Activated T-cell treated with anti-CD3 and anti-CD28 coated beads, Interleukin-2, amount 50 U/mL, for 4 hours (primary cell): ENCODE measurements at regions not wholly inside any gene's neighbourhood (a gene's known extent, or its start where the extent isn't known, plus 50 kb on each side); places are given as distances from the start of the nearest gene placed in this dataset.

Source experiments
- ATAC-seq, 2 donors: fragments of 200-7000 bp; cut with Tn5 transposase; one replicate each; pipeline ENCODE4 v1.10.0; 2021
- DNase-seq: peaks from one replicate; pipeline ENCODE4 v3.0.0-alpha.2; 2020
- H3K27me3 Mint-ChIP-seq: one replicate; pipeline ENCODE4 v1.8.0; 2021; ENCODE audit warnings: low read depth, mixed read lengths
- H3K36me3 Mint-ChIP-seq: one replicate; pipeline ENCODE4 v1.8.0; 2022; ENCODE audit warnings: mixed read lengths; ENCODE audit not compliant: insufficient read depth
- H3K4me1 Mint-ChIP-seq: one replicate; pipeline ENCODE4 v1.8.0; 2021; ENCODE audit warnings: low read depth, mixed read lengths
- H3K4me3 Mint-ChIP-seq: one replicate; pipeline ENCODE4 v1.8.0; 2021; ENCODE audit warnings: mild to moderate bottlenecking, moderate library complexity, mixed read lengths
- H3K9me3 Mint-ChIP-seq: one replicate; pipeline ENCODE4 v1.8.0; 2021; ENCODE audit warnings: mixed read lengths

DNA sequence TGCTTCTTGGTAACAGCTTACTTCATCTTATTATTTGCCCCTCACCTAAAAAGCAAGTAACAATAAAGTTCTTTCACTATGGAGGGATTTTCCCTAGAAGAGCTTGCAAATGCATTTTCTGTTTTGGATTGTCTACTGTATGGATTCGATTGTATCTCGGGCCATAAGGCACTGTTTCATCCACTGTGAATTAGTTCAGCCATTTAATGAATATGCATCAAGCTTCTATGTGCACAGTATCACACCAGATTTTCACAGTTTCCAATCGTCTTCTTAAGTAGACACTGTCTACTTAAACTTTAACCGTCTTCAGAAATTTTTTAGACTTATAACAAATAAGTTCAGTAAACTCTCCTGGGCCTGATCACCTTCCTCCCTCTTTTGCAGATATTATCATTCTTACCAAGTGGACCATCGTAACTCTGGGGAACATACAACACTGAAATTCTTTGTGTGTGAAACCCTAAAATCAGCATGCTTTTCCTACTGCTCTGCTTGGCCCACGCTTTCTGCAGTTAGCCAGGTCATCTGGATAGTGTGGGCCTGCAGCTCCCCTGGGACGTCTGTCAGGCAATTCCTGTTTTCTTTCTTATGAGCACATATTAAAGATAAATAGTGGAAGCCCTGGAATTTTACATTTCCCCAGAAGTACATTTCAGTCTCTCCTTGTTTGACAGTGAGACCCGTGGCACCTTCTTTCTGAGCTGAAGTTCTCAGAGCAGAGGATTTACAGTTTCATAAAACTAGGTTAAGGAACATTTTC, 136.5 kb upstream of the PDE10A start:
- Mint-ChIP-seq H3K4me3 (no peak overlapping the region), H3K9me3 (no peaks in the 10 kb centered on the region), H3K36me3 (no peaks in the 10 kb centered on the region), H3K4me1 (peaks cover 3% of the 10 kb centered on the region), H3K27me3 (peaks cover 20% of the 10 kb centered on the region)
- ATAC-seq = no peak
- DNase-seq = no peak

DNA sequence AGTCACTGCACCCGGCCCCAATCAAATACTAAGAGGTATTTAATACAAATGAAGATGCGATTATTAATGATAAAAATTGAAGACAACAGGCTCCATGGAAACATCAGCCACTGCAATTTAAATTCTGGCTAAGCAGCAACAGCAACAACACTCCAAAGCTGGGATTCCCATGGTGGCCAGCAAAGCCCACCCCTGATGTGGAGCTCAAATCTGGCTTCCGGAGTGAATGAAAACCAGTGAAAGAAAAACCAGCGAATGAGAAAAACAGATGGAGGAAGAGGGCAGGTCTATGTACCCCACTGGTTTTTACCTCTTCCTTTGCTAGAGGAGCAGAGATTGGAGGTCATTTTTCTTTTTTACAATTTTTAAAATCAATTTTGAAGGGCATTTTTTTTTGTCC, 135.9 kb upstream of the PDE10A start:
- H3K27me3 Mint-ChIP-seq = peaks cover 15% of the 10 kb centered on the region
- H3K9me3 Mint-ChIP-seq = no peaks in the 10 kb centered on the region
- no peak overlapping the region for H3K4me3 Mint-ChIP-seq
- H3K4me1 Mint-ChIP-seq = no peaks in the 10 kb centered on the region
- H3K36me3 Mint-ChIP-seq = no peaks in the 10 kb centered on the region
- no peak for ATAC-seq
- no peak for DNase-seq

- ATAC-seq (no peak), DNase-seq (no peak)
- no peaks in the 10 kb centered on the region for H3K9me3 Mint-ChIP-seq
- H3K4me1 Mint-ChIP-seq = no peaks in the 10 kb centered on the region
- peaks cover 3% of the 10 kb centered on the region for H3K27me3 Mint-ChIP-seq
- H3K4me3 Mint-ChIP-seq = no peak overlapping the region
- H3K36me3 Mint-ChIP-seq = no peaks in the 10 kb centered on the region
Measured at GRCh38 chr6:165794179-165794601, 131.1 kb upstream of the PDE10A start.

- Mint-ChIP-seq H3K4me3 (no peak overlapping the region), H3K9me3 (no peaks in the 10 kb centered on the region), H3K4me1 (no peaks in the 10 kb centered on the region), H3K27me3 (peaks cover 3% of the 10 kb centered on the region), H3K36me3 (no peaks in the 10 kb centered on the region)
- DNase-seq = no peak
- no peak for ATAC-seq
Measured at GRCh38 chr6:165793287-165793825, 130.3 kb upstream of the PDE10A start.

DNA sequence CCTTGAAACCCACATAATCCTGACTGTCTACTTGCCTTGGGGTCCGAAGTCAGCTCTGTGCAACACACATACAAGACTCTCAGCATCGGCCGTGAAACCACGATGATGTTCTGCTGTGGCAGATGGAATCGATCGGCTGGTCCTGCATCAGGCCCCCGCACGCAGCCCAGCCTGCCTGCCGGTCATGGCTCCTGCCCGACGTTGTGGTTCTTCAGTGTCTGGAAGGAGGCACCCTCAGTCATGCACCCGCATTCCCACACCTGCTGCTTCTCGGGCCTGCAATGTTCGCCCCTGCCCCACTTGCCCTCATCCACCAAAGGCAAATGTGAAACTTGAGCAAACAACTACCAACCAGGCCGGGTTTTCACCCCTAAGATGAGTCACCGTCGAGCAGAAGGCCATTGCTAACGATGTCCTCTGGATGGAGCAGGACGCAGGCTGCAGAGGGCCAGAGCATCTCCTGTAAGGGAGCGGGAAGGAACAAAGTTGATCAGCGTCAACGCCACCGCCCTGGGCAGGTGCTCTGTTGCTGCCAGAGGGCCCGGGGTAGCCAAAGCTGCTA, 128.9 kb upstream of the PDE10A start:
- DNase-seq (no peak), ATAC-seq (no peak)
- no peaks in the 10 kb centered on the region for H3K9me3 Mint-ChIP-seq
- H3K4me3 Mint-ChIP-seq = no peak overlapping the region
- H3K4me1 Mint-ChIP-seq = no peaks in the 10 kb centered on the region
- H3K27me3 Mint-ChIP-seq = no peaks in the 10 kb centered on the region
- H3K36me3 Mint-ChIP-seq = no peaks in the 10 kb centered on the region

DNA sequence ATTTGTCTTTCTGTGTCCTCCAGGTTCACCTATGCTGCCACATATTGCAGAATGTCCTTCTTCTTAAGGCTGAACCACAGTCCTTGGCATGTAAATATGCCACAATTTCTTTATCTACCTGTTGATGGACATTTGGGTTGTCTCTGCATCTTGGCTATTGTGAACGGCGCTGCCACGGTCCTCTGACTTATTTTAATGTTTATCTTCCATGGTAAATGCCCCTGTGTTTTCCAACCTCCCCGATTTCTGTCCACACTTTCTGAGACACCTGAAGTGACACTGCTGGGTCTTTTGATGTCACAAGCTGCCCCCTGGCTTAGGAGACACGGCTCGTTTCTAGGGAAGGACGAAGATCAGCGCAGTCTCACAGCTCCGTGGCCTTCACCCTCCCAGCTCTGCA, 128.3 kb upstream of the PDE10A start:
- Mint-ChIP-seq H3K36me3 (no peaks in the 10 kb centered on the region), H3K4me3 (no peak overlapping the region), H3K4me1 (no peaks in the 10 kb centered on the region), H3K27me3 (no peaks in the 10 kb centered on the region), H3K9me3 (no peaks in the 10 kb centered on the region)
- ATAC-seq = no peak
- no peak for DNase-seq

- Mint-ChIP-seq H3K4me1 (no peaks in the 10 kb centered on the region), H3K36me3 (no peaks in the 10 kb centered on the region), H3K4me3 (no peak overlapping the region), H3K27me3 (peaks cover 18% of the 10 kb centered on the region), H3K9me3 (no peaks in the 10 kb centered on the region)
- ATAC-seq = no peak
- no peak for DNase-seq
Measured at GRCh38 chr6:165782812-165783211, 119.8 kb upstream of the PDE10A start.

DNA sequence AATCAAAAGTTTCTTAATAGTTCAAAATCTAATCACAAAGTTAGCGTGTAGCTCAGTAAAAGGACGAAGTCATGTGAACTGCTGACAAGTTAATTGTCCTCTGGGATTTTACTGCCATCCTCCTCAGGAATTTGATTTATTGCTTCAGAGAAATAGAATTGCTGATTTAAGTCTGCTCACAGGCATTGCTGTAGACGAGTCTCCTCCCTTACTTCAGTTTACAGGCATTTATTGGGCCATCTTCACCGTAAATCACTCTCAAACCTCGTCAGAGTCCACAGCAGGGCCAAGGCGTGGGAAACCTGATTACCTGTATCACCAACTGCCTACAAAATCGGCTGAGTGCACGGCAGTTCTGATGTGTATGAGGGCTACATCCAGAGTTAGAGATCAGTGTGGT, 119.1 kb upstream of the PDE10A start:
- DNase-seq (no peak), ATAC-seq (no peak)
- Mint-ChIP-seq H3K9me3 (no peaks in the 10 kb centered on the region), H3K36me3 (no peaks in the 10 kb centered on the region), H3K27me3 (peaks cover 23% of the 10 kb centered on the region), H3K4me3 (no peak overlapping the region), H3K4me1 (no peaks in the 10 kb centered on the region)

- Mint-ChIP-seq H3K27me3 (peaks cover 30% of the 10 kb centered on the region), H3K4me1 (peaks cover 2% of the 10 kb centered on the region), H3K4me3 (no peak overlapping the region), H3K36me3 (no peaks in the 10 kb centered on the region), H3K9me3 (no peaks in the 10 kb centered on the region)
- ATAC-seq (no peak), DNase-seq (no peak)
Measured at GRCh38 chr6:165777680-165778079, 114.6 kb upstream of the PDE10A start.

DNA sequence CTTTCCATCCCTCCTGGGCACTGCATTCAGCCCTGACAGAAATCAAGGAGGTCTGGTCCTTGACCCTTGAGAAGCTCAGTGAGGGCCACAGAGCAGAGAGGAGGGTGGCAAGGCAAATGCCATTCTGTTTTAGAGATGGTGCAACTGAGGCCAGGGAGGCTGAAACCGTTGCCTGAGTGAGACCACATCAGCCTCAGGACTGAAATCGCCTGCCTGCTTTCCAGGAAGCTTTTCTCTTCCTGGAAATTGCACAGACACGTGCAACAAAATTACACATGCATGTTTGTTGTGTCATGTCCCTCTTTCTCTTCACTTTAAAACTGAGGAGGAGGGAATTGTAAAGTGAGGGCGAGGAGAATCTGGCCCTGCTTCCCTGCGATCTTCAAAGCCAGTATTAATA, 113.7 kb upstream of the PDE10A start:
- H3K4me1 Mint-ChIP-seq = peaks cover 2% of the 10 kb centered on the region
- no peak overlapping the region for H3K4me3 Mint-ChIP-seq
- no peaks in the 10 kb centered on the region for H3K9me3 Mint-ChIP-seq
- DNase-seq (no peak), ATAC-seq (no peak)
- peaks cover 30% of the 10 kb centered on the region for H3K27me3 Mint-ChIP-seq
- no peaks in the 10 kb centered on the region for H3K36me3 Mint-ChIP-seq

DNA sequence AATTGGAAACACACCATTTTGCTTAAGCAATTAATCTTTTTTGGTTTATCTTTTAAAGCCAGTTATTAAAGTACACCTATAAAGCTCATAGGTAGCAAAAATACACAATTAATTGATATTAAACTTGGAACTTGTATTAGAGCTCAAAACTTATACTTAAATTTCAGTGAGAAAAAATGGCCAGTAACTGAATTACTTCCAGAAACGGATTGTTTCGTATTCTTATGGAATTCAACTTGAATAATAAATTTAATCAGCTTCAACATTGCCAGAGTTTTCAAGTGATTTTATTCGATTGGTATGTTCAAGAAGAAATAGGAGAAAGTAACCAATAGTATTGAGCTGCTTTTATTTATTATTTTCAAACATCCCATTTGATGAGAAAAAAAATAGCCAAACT, 112.7 kb upstream of the PDE10A start:
- no peak for ATAC-seq
- H3K9me3 Mint-ChIP-seq = no peaks in the 10 kb centered on the region

GRCh38 chr6:165774903-165775601, 112.0 kb upstream of the PDE10A start:
- H3K4me1 Mint-ChIP-seq = peaks cover 2% of the 10 kb centered on the region
- peaks cover 37% of the 10 kb centered on the region for H3K27me3 Mint-ChIP-seq
- H3K36me3 Mint-ChIP-seq = no peaks in the 10 kb centered on the region
- H3K4me3 Mint-ChIP-seq = no peak overlapping the region
- H3K9me3 Mint-ChIP-seq = no peaks in the 10 kb centered on the region
- ATAC-seq = no peak
- DNase-seq = no peak

More for the DNA sequence above, 112.7 kb upstream of the PDE10A start:
- no peak overlapping the region for H3K4me3 Mint-ChIP-seq
- H3K36me3 Mint-ChIP-seq = no peaks in the 10 kb centered on the region
- DNase-seq = no peak
- peaks cover 2% of the 10 kb centered on the region for H3K4me1 Mint-ChIP-seq
- peaks cover 32% of the 10 kb centered on the region for H3K27me3 Mint-ChIP-seq

DNA sequence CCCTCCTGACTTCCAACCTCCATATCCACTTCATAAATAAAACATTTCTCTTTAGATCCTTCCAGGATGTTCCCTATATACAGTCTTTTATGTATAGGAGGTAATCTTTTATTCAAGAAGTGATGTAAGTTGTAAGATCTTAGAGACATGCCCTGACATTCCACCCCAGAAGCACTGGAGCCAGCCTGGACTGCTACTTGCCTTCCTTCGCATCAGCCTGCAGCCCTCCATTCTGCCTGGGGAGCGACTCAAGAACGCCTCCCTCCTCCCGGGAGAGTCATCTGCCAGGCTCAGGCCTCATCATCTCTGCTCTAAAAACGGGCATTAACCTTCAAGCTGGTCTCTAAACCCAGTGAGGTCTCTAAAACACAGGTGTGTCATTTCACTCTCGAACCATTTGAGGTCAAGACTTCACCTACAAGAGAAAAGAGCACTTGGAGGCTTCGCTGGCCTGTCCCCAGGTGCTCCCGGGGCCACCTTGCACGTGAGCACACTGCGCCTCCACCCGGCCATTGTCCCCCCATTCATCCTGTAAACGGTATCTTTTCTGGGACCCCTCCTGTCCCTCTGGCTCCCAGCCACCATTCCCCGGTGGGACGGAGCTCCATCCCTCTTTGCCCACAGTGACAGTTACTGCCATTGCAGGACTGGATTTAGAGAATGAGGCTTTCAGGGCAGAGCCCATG, 107.5 kb upstream of the PDE10A start:
- peaks cover 2% of the 10 kb centered on the region for H3K4me1 Mint-ChIP-seq
- ATAC-seq = no peak
- peaks cover 22% of the 10 kb centered on the region for H3K27me3 Mint-ChIP-seq
- H3K36me3 Mint-ChIP-seq = no peaks in the 10 kb centered on the region
- DNase-seq = no peak
- H3K4me3 Mint-ChIP-seq = no peak overlapping the region
- H3K9me3 Mint-ChIP-seq = no peaks in the 10 kb centered on the region

DNA sequence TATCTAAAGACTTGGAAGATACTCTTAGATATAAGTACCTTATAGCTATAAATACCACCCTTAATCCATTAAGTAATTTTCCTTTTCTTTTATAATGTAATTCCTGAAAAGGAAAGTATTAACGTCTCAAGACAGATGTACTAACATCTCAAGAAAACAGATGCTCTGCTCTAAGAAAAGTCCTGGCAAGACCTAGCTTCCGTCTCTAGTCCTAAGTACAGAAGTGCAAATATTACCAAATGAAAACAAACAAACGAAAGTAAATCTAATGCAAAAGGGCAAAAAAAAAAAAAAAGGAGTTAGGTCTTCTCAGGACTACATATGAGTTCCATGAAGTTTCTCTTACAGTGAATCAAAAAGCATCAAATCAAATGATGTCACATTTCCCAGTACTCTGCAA, 106.8 kb upstream of the PDE10A start:
- Mint-ChIP-seq H3K4me1 (no peaks in the 10 kb centered on the region), H3K27me3 (peaks cover 15% of the 10 kb centered on the region), H3K36me3 (no peaks in the 10 kb centered on the region), H3K4me3 (no peak overlapping the region), H3K9me3 (no peaks in the 10 kb centered on the region)
- ATAC-seq = no peak
- no peak for DNase-seq
